NCI-H446 (cell line): ENCODE measurements at regions not wholly inside any gene's neighbourhood (a gene's known extent, or its start where the extent isn't known, plus 50 kb on each side); places are given as distances from the start of the nearest gene placed in this dataset.

Experiments used
- DNase-seq, 2 experiments: peaks; one replicate each; lab custom pipeline; 2025; lab: John Stamatoyannopoulos, UW

DNA sequence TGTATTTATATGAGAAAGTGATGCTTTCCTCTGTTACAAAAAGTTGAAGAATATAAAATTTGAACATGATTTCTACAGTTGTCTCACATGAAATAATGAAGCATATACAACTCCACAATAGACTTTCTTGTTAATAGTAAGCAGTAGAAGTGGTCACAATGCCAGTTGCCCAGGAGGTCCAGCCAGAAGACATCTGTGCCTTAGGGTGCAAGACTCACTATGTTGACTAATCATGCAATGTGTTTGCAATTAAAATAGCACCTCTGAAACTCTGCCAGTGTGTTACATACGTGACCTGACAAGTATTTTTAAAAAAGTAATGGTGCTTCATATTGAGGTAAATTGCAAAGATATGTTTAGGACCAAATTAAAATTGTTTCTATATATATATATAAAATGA lies 547.2 kb downstream of the ETV1 start:
- DNase-seq: peak in 1 of 2 experiments; percentile 42

GRCh38 chr7:13447637-13448036 lies 541.8 kb downstream of the ETV1 start:
- no peak for DNase-seq

DNA sequence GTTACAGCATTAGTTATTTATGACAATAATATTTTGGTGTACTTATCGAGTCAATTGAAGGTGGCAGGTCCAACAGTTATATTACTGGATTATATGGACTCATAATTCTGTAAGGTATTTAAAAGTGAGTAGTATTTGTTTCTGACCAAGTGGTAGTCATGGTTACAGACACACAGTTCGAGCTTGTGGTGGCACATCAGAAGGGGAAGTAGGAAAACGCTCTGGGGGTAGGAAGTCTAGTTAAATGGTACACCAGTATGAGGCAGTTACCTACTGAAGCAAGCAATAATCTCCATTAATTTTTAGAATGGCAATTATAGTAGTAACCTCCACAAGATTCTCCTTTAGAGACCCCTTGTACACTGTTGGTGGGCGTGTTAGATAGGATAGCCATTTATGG lies 541.2 kb downstream of the ETV1 start:
- DNase-seq: no peak

DNA sequence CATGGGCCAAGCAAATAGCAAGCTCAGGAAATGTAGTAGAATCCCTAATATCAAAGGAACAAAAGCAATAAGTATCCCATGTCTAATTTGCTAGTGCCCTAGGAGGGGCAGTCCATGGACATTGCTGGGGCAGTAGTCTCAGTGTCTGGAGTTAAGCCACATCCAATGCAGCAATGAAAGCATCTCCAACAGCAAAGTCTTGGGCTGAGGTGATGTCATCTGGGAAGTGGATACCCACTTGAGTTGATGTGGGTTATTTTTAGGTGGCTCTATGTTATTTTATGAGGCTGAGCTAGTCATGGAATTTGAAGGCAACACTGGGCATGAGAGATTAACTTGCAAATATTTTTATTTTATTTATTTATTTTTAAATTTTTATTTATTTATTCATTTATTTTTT lies 540.0 kb downstream of the ETV1 start:
- no peak for DNase-seq

GRCh38 chr7:13454916-13455592 lies 534.4 kb downstream of the ETV1 start:
- no peak for DNase-seq

DNA sequence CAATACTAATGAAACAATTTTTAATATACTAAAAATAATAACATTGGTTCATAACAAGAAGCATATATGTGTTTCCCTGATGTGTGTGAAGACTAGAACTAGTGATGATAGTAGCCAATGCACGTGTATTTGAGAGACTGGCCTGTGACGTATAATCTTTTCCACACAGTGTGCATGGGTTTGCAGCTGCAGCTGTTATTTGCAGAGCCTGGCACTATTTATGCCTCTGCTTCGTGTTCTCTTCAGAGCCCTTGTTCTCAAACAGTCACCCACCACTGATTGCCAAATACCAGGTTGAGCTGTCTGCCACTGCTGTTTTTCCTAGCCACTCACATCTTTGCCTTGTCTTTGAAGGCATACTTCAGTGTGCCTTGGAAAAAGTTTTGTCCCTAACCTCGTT lies 531.7 kb downstream of the ETV1 start:
- peak; percentile 12 to 44 for DNase-seq

DNA sequence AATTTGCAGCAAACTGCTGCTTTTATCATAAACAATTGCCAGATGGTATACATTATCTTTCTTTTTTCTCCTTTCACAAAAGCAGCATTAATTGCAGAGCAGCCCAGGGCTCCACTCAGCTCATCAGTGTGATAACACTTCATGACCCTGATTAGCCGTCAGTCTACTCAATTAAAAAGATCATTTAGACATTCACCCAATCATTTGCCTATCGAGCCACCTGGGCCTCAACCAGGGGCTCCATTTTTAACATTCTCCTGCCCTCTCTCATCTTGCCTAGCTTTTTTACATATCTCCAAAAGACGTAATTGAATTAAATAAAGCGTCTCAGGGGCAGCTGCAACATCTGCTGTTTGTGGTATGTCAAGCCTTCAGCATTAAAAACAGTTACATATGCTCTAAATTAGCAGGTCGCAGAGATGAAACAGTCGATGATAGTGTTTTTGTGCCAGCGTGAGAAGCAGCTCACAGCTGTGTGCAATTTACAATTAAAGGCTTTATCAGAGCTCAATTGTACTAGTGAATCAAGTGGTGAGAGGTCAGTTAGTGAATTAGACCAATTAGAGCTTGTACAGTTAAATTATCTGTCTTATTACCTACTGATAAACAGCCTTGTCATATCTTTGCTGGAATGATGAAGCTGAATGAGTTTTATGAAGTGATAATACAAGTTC lies 522.5 kb downstream of the ETV1 start:
- peak in 1 of 2 experiments; percentile 56 for DNase-seq

GRCh38 chr7:13476881-13477444 lies 512.5 kb downstream of the ETV1 start:
- no peak for DNase-seq

- no peak for DNase-seq
Observed at GRCh38 chr7:13489386-13489785, 500.1 kb downstream of the ETV1 start.

GRCh38 chr7:13496976-13497375 lies 492.5 kb downstream of the ETV1 start:
- DNase-seq: no peak

GRCh38 chr7:13508586-13508985 lies 480.9 kb downstream of the ETV1 start:
- no peak for DNase-seq

- no peak for DNase-seq
Observed at GRCh38 chr7:13518738-13519137, 470.7 kb downstream of the ETV1 start.

GRCh38 chr7:13524076-13524475 lies 465.4 kb downstream of the ETV1 start:
- DNase-seq: peak; percentile 47

- DNase-seq: peak in 1 of 2 experiments; percentile 36
Observed at GRCh38 chr7:13532028-13532753, 457.3 kb downstream of the ETV1 start.

DNA sequence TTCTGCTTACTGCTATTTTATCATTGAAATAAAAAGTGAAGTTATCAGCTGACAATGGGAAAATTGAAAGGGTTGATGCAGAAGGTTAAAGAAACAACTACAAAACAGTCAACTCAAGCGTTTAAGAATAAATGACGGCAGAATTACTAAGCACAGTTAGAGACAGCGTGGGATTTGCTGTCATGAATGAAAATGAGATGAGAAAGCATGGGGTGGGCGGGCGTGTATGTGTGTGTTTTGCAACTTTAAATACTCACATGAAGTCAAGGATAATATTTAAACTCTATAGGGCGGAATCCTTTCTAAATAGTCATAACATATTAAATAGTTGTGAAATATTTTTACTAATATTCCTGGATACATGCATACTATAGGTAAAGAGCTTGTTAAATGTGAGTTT lies 450.8 kb downstream of the ETV1 start:
- no peak for DNase-seq

- DNase-seq: no peak
Observed at GRCh38 chr7:13540429-13540828, 449.0 kb downstream of the ETV1 start.

DNA sequence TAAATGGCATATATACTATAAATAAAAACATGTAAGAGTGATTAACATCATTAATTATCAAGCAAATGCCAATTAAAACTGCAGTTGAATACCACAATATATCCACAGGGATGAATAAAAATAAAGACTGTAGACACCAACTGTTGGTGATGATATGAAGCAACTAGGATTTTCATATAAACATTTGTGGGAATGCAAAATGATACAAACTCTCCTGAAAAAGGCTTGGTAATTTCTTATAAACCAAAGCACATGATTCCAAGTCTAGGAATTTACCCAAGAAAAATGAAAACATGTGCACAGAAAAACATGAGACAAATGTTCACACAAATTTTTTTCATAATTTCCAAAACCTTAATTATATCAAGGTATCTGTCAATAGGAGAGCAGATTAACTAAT lies 448.1 kb downstream of the ETV1 start:
- DNase-seq: no peak

GRCh38 chr7:13542451-13542850 lies 447.0 kb downstream of the ETV1 start:
- DNase-seq: no peak

DNA sequence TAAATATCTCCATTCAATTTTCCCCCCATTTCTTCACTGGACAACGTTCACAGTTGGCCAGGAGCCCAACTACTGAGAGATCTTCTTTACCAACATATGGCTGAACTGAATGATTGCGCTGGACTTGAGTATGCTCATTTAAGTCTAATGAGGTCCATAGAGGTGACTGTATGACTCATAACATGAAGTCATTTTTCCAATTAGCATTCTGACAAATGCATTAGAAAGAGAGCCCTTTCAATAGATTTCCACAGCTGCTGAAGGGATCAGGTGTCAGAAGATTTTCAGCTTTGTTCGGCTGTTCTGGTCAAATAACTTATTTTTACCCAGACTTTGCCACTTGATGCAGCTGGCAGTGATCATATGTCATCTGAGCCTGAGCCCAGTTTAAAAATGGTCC lies 438.0 kb downstream of the ETV1 start:
- DNase-seq: peak; percentile 53 to 92

DNA sequence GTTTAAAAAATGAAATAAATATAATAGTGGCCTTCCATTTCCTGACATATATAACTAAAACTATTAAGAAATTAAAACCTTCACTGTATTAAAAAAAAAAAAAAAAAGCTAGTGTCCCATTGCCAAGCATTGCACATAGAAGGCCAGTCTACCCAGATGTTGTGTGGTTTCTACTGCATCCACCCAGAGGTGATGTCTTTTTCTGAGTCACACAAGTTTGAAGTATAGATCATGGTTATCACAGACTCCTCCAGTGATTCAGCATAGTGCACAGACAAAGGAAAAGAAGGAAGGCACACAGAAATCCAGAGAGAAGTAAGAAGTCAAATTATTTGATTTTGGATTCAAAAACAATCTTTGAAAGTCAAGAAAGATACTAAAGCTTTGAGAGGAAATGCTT lies 429.0 kb downstream of the ETV1 start:
- no peak for DNase-seq

- DNase-seq: no peak
Observed at GRCh38 chr7:13563257-13563656, 426.2 kb downstream of the ETV1 start.

- DNase-seq: no peak
Observed at GRCh38 chr7:13563680-13564079, 425.8 kb downstream of the ETV1 start.
